Vagina (tissue), 2 donors: ENCODE measurements at regions not wholly inside any gene's neighbourhood (a gene's known extent, or its start where the extent isn't known, plus 50 kb on each side); places are given as distances from the start of the nearest gene placed in this dataset.

Source experiments
- CTCF ChIP-seq, 3 experiments: fragments of 450-650 bp in 2 of 3; fragments of 200-600 bp in 1 of 3; sonication (generic) in 1 of 3; IDR thresholded peaks; one replicate each; pipeline ENCODE4 v1.5.1; 2017 to 2019; ENCODE audit warnings: antibody characterized with exemption in 3 of 3, mild to moderate bottlenecking in 2 of 3, moderate library complexity in 2 of 3
- POLR2AphosphoS5 ChIP-seq, 2 donors: sonication (generic); formaldehyde crosslinking; IDR thresholded peaks; one replicate each; pipeline ENCODE4 v1.9.0; 2017; ENCODE audit warnings: antibody characterized with exemption in 2 of 2, mild to moderate bottlenecking in 2 of 2, low read depth in 1 of 2; ENCODE audit not compliant: insufficient read depth in 1 of 2

- TF ChIP-seq CTCF (IDR thresholded peaks at IDR 0.05) (no peak), POLR2AphosphoS5 (IDR thresholded peaks at IDR 0.05; ENCODE audit: insufficient read depth in 1 of 2, low read depth in 1 of 2) (no peak)
Observed at GRCh38 chr10:4103603-4104002, 318.6 kb upstream of the KLF6 start.
